DMS153 (cell line): ENCODE measurements at regions not wholly inside any gene's neighbourhood (a gene's known extent, or its start where the extent isn't known, plus 50 kb on each side); places are given as distances from the start of the nearest gene placed in this dataset.
"Not testable (repeated sequence)": the region's sequence is repeated elsewhere in the genome, so short reads cannot be mapped to it uniquely, and the experiment has no call there.

Source experiments
- DNase-seq: peaks from one replicate; lab custom pipeline; 2025; lab: John Stamatoyannopoulos, UW

DNA sequence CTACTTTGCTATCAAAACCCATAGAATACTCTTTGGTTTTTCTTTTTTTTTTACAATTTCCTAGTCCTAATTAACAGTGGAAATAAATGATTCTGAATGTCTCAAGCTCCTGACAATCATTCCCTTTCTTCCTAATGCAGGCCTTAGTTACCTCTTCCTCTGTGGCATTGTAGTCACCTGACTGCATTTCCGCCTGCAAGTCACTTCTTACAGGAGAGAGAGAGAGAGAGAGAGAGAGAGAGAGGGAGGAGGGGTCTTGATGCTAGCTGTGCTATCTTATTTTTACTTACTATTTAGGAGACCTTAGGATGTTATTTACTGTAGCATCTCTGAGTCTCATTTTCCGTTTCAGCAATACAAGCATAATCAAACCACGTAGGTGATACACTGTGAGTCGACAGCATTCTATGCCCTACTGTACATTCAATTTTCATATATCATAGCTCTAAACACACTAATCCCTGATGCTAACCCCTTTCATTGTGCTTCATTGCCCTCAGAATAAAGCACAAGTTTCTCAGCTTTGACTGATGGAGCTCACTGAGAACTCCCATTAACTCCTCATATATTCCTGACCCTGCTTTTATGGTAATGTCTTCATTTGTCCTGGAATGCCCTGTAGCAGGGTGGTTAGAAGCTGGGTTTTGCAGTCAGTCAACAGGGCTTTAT lies 1237.3 kb downstream of the XPNPEP1 start:
- no peak for DNase-seq

GRCh38 chr10:108684431-108684830 lies 1238.9 kb downstream of the XPNPEP1 start:
- DNase-seq = no peak

GRCh38 chr10:108673741-108674140 lies 1249.6 kb downstream of the XPNPEP1 start:
- no peak for DNase-seq

GRCh38 chr10:108663587-108663986 lies 1259.7 kb downstream of the XPNPEP1 start:
- no peak for DNase-seq

GRCh38 chr10:108662975-108663374 lies 1260.3 kb downstream of the XPNPEP1 start:
- DNase-seq = no peak

GRCh38 chr10:108655057-108655456 lies 1268.3 kb downstream of the XPNPEP1 start:
- DNase-seq = no peak

- no peak for DNase-seq
Measured at GRCh38 chr10:108653531-108653930, 1269.8 kb downstream of the XPNPEP1 start.

DNA sequence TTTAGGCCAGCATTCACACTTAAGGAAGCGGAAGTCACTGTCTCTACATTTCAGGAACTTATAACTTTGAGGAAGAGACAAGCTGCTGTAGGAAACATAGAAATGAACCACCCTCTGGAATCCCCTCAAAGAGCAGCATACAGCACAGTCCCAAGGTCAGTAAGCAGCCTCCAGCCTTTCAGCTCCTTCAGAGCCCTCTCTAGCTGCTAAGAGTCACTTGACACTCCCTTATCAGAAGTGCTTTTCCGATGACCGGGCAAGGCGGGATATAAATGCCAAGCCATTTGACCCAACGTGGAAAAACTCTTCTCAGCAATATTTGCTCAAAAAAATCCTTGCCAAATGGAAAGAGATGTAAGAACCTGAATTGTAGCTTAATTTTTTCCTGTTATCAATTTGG lies 1284.3 kb downstream of the XPNPEP1 start:
- DNase-seq = no peak

GRCh38 chr10:108638225-108638624 lies 1285.1 kb downstream of the XPNPEP1 start:
- no peak for DNase-seq

DNA sequence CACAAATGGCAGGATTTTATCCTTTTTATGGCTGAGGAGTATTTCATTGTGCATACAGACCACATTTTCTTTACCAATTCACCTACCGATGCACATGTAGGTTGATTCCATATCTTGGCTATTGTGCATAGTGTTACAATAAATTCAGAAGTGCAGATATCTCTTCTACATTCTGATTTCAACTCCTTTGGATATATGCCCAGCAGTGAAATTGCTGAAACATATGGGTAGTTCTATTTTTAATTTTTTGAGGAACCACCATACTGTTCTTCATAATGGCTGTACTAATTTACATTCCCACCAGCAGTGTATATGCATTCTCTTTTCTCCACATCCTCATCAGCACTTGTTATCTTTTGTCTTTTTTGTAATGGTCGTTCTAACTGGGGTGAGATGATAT lies 1290.3 kb downstream of the XPNPEP1 start:
- DNase-seq = no peak

GRCh38 chr10:108632144-108632543 lies 1291.2 kb downstream of the XPNPEP1 start:
- DNase-seq = no peak

DNA sequence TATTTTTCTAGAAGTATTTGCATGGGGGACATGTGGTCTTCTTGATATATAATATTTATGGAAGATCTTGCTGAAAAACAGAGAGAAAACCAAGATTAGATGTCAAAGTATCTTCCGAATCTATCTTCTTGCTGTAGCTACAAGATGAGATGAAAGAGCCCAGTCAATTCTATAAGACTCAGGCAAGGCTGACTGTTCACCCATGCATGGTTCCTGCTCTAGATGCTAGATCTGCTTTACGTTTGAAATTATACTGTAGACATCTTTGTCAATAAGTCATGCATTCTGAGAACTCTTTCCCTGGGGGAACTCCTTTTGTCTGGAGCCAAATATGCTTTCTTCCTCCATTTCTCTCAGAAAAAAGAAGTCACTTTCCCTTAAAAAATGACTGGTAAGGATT lies 1292.0 kb downstream of the XPNPEP1 start:
- no peak for DNase-seq

- DNase-seq = no peak
Measured at GRCh38 chr10:108629834-108630233, 1293.5 kb downstream of the XPNPEP1 start.

GRCh38 chr10:108624052-108624451 lies 1299.3 kb downstream of the XPNPEP1 start:
- DNase-seq = no peak

- no peak for DNase-seq
Measured at GRCh38 chr10:108620821-108621534, 1302.3 kb downstream of the XPNPEP1 start.

- no peak for DNase-seq
Measured at GRCh38 chr10:108616559-108617285, 1306.6 kb downstream of the XPNPEP1 start.

GRCh38 chr10:108615576-108616320 lies 1307.6 kb downstream of the XPNPEP1 start:
- no peak for DNase-seq

- DNase-seq = no peak
Measured at GRCh38 chr10:108612485-108612884, 1310.8 kb downstream of the XPNPEP1 start.

DNA sequence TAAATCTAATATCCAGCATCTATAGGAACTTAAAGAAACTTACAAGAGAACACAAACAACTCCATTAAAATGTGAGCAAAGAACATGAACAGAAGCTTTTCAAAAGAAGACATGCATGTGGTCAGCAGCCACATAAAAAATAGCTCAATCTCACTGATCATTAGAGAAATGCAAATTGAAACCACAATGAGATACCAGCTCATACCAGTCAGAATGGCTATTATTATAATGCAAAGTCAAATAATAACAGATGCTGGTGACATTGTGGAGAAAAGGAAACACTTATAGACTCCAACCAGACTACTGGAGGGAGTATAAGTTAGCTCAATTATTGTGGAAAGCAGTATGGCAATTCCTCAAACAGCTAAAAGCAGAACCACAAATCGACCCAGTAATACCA lies 1314.5 kb downstream of the XPNPEP1 start:
- DNase-seq = no peak

GRCh38 chr10:108601851-108602250 lies 1321.5 kb downstream of the XPNPEP1 start:
- no peak for DNase-seq

GRCh38 chr10:108600511-108600910 lies 1322.8 kb downstream of the XPNPEP1 start:
- DNase-seq = not testable (repeated sequence)

GRCh38 chr10:108599317-108599716 lies 1324.0 kb downstream of the XPNPEP1 start:
- DNase-seq = not testable (repeated sequence)
